ENCODE measurements at regions not wholly inside any gene's neighbourhood (a gene's known extent, or its start where the extent isn't known, plus 50 kb on each side); places are given as distances from the start of the nearest gene placed in this dataset.

- DNase-seq: no peak
Observed at GRCh38 chr7:68414631-68415425, 1183.4 kb upstream of the AUTS2 start.

GRCh38 chr7:68417002-68417401, 1181.3 kb upstream of the AUTS2 start:
- no peak for DNase-seq

- DNase-seq: no peak
Observed at GRCh38 chr7:68417659-68418058, 1180.6 kb upstream of the AUTS2 start.

GRCh38 chr7:68420342-68421192, 1177.7 kb upstream of the AUTS2 start:
- no peak for DNase-seq

GRCh38 chr7:68421712-68422111, 1176.6 kb upstream of the AUTS2 start:
- DNase-seq: no peak

GRCh38 chr7:68422281-68422680, 1176.0 kb upstream of the AUTS2 start:
- peak; percentile 76 for DNase-seq

GRCh38 chr7:68423356-68423755, 1174.9 kb upstream of the AUTS2 start:
- no peak for DNase-seq

- peak; percentile 67 for DNase-seq
Observed at GRCh38 chr7:68424658-68425297, 1173.5 kb upstream of the AUTS2 start.

GRCh38 chr7:68425377-68425776, 1172.9 kb upstream of the AUTS2 start:
- peak; percentile 17 for DNase-seq

GRCh38 chr7:68429411-68430117, 1168.7 kb upstream of the AUTS2 start:
- DNase-seq: no peak

- DNase-seq: no peak
Observed at GRCh38 chr7:68432585-68432984, 1165.7 kb upstream of the AUTS2 start.

- no peak for DNase-seq
Observed at GRCh38 chr7:68433462-68434070, 1164.7 kb upstream of the AUTS2 start.

- no peak for DNase-seq
Observed at GRCh38 chr7:68434857-68435256, 1163.4 kb upstream of the AUTS2 start.

GRCh38 chr7:68438016-68438415, 1160.3 kb upstream of the AUTS2 start:
- no peak for DNase-seq

- no peak for DNase-seq
Observed at GRCh38 chr7:68438811-68439210, 1159.5 kb upstream of the AUTS2 start.

GRCh38 chr7:68439897-68440296, 1158.4 kb upstream of the AUTS2 start:
- peak; percentile 81 for DNase-seq

- DNase-seq: peak; percentile 79
Observed at GRCh38 chr7:68440866-68441265, 1157.4 kb upstream of the AUTS2 start.

- DNase-seq: no peak
Observed at GRCh38 chr7:68441645-68442044, 1156.6 kb upstream of the AUTS2 start.

- no peak for DNase-seq
Observed at GRCh38 chr7:68442931-68443631, 1155.2 kb upstream of the AUTS2 start.

- DNase-seq: no peak
Observed at GRCh38 chr7:68444042-68444441, 1154.2 kb upstream of the AUTS2 start.

GRCh38 chr7:68444956-68445355, 1153.3 kb upstream of the AUTS2 start:
- no peak for DNase-seq

- DNase-seq: no peak
Observed at GRCh38 chr7:68446183-68446582, 1152.1 kb upstream of the AUTS2 start.
